H1 (cell line): ENCODE measurements at regions not wholly inside any gene's neighbourhood (a gene's known extent, or its start where the extent isn't known, plus 50 kb on each side); places are given as distances from the start of the nearest gene placed in this dataset.

Source experiments
- CTCF ChIA-PET: fragments of 300-600 bp; sonication (Branson Sonifier 250); formaldehyde crosslinking; loops from one replicate; lab custom pipeline; 2021; ENCODE audit not compliant: partially characterized antibody; lab: Charles Lee
- POLR2A ChIA-PET: fragments of 300-600 bp; sonication (Branson Sonifier 250); formaldehyde crosslinking; loops from one replicate; lab custom pipeline; 2021; ENCODE audit warnings: inconsistent platforms; ENCODE audit not compliant: partially characterized antibody; lab: Charles Lee
- DNase-seq, 2 experiments: peaks; one replicate each; pipeline versions ENCODE4 v3.0.0 to v3.0.0-alpha.2; 2010 to 2022; ENCODE audit warnings: low spot score in 2 of 2, low read depth in 1 of 2, mixed read lengths in 1 of 2
- FAIRE-seq: peaks from 2 replicates; lab custom pipeline; 2011; peaks lifted over from hg19 to GRCh38; lab: Jason Lieb, UNC
- H2AFZ ChIP-seq: 2 replicates; pipeline ENCODE4 v1.8.1; 2012; ENCODE audit warnings: low read length, inconsistent platforms
- H2AK5ac ChIP-seq: 2 replicates; pipeline ENCODE4 v1.6.1; 2013; ENCODE audit warnings: low read depth, low read length
- H2BK120ac ChIP-seq: replicated peaks from 2 replicates; pipeline ENCODE3; 2013; ENCODE audit warnings: low read depth, low read length, inconsistent platforms
- H2BK12ac ChIP-seq: 2 replicates; pipeline ENCODE4 v1.6.1; 2013; ENCODE audit warnings: low read depth, low read length
- H2BK15ac ChIP-seq: 2 replicates; pipeline ENCODE4 v1.6.1; 2013; ENCODE audit warnings: low read length
- H2BK20ac ChIP-seq: 2 replicates; pipeline ENCODE4 v1.6.1; 2013; ENCODE audit warnings: low read length
- H2BK5ac ChIP-seq: 2 replicates; pipeline ENCODE4 v1.6.1; 2013; ENCODE audit warnings: low read depth, low read length
- H3K14ac ChIP-seq: 2 replicates; pipeline ENCODE4 v1.6.1; 2013; ENCODE audit warnings: inconsistent platforms; ENCODE audit not compliant: insufficient read length
- H3K18ac ChIP-seq: 2 replicates; pipeline ENCODE4 v1.6.1; 2013; ENCODE audit warnings: low read length; ENCODE audit errors: extremely low read depth
- H3K23ac ChIP-seq: 2 replicates; pipeline ENCODE4 v1.6.1; 2013; ENCODE audit warnings: inconsistent platforms; ENCODE audit not compliant: insufficient read length
- H3K23me2 ChIP-seq: 2 replicates; pipeline ENCODE4 v1.6.1; 2013; ENCODE audit warnings: low read depth, low read length
- H3K27ac ChIP-seq: 2 replicates; pipeline ENCODE4 v1.6.1; 2011; ENCODE audit warnings: low read depth, low read length, inconsistent platforms
- H3K27me3 ChIP-seq, 4 experiments: replicated peaks in 1 of 4; 1 replicate in 1 of 4; 2 replicates in 3 of 4; pipeline versions ENCODE4 v1.6.1 to v1.8.1; 2011 to 2013; ENCODE audit warnings: low read length in 3 of 4, mild to moderate bottlenecking in 3 of 4, inconsistent platforms in 2 of 4, mixed read lengths in 2 of 4, moderate library complexity in 1 of 4; ENCODE audit not compliant: control insufficient read depth in 3 of 4, insufficient read depth in 3 of 4; ENCODE audit errors: extremely low read depth in 1 of 4
- H3K36me3 ChIP-seq, 4 experiments: 2 replicates each; pipeline versions ENCODE4 v1.6.1 to v1.8.1; 2011 to 2013; ENCODE audit warnings: mild to moderate bottlenecking in 4 of 4, low read length in 3 of 4, moderate library complexity in 2 of 4, control low read depth in 1 of 4, inconsistent platforms in 1 of 4; ENCODE audit not compliant: insufficient read depth in 4 of 4, control insufficient read depth in 2 of 4
- H3K4ac ChIP-seq: replicated peaks from 2 replicates; pipeline ENCODE3; 2013; ENCODE audit warnings: low read length, low read depth, mixed read lengths, inconsistent platforms; ENCODE audit not compliant: insufficient read length
- H3K4me1 ChIP-seq, 4 experiments: replicated peaks in 1 of 4; 1 replicate in 1 of 4; 2 replicates in 3 of 4; pipeline versions ENCODE4 v1.6.1 to v1.8.1; 2011 to 2013; ENCODE audit warnings: low read length in 3 of 4, inconsistent platforms in 2 of 4, mixed read lengths in 1 of 4; ENCODE audit not compliant: insufficient read depth in 4 of 4, control insufficient read depth in 3 of 4
- H3K4me2 ChIP-seq, 2 experiments: 2 replicates each; pipeline versions ENCODE4 v1.6.1 to v1.8.1; 2011 to 2013; ENCODE audit warnings: low read depth in 2 of 2, low read length in 2 of 2, control low read depth in 1 of 2, inconsistent platforms in 1 of 2, mild to moderate bottlenecking in 1 of 2; ENCODE audit not compliant: insufficient read depth in 1 of 2
- H3K4me3 ChIP-seq, 4 experiments: fragments of 200-600, 300-600 bp in 1 of 4; sonication (generic), shearing (Covaris generic), sonication (Bioruptor Twin) in 1 of 4; 2 replicates each; pipeline versions ENCODE4 v1.5.1 to v1.8.1; 2011 to 2016; ENCODE audit warnings: low read length in 4 of 4, low read depth in 3 of 4, control low read depth in 2 of 4, inconsistent platforms in 2 of 4, mild to moderate bottlenecking in 2 of 4, mixed read lengths in 1 of 4, moderate library complexity in 1 of 4; ENCODE audit not compliant: insufficient read depth in 2 of 4; ENCODE audit errors: extremely low read depth in 1 of 4
- H3K56ac ChIP-seq: replicated peaks from 2 replicates; pipeline ENCODE3; 2013; ENCODE audit warnings: low read depth, mild to moderate bottlenecking, mixed read lengths, low read length, inconsistent platforms; ENCODE audit not compliant: insufficient read length
- H3K79me1 ChIP-seq: 2 replicates; pipeline ENCODE4 v1.6.1; 2013; ENCODE audit warnings: low read depth, low read length, control low read depth
- H3K79me2 ChIP-seq, 2 experiments: 2 replicates each; pipeline versions ENCODE4 v1.6.1 to v1.8.1; 2012 to 2013; ENCODE audit warnings: low read length in 2 of 2, mild to moderate bottlenecking in 2 of 2, inconsistent platforms in 1 of 2; ENCODE audit not compliant: insufficient read depth in 2 of 2, control insufficient read depth in 1 of 2
- H3K9ac ChIP-seq, 4 experiments: replicated peaks in 1 of 4; 1 replicate in 1 of 4; 2 replicates in 3 of 4; pipeline versions ENCODE4 v1.6.1 to v1.8.1; 2011 to 2013; ENCODE audit warnings: low read depth in 3 of 4, low read length in 3 of 4, control low read depth in 2 of 4, mild to moderate bottlenecking in 2 of 4, moderate library complexity in 2 of 4, inconsistent platforms in 1 of 4; ENCODE audit errors: extremely low read depth in 1 of 4
- H3K9me3 ChIP-seq, 2 experiments: 2 replicates each; pipeline versions ENCODE4 v1.6.1 to v1.8.1; 2012 to 2013; ENCODE audit warnings: mild to moderate bottlenecking in 2 of 2, moderate library complexity in 2 of 2, control low read depth in 1 of 2, inconsistent platforms in 1 of 2, low read depth in 1 of 2, low read length in 1 of 2, mixed read lengths in 1 of 2; ENCODE audit not compliant: insufficient read depth in 2 of 2
- H4K20me1 ChIP-seq, 2 experiments: replicated peaks in 1 of 2; 2 replicates each; pipeline versions ENCODE3 to v1.8.1; 2011 to 2013; ENCODE audit warnings: inconsistent platforms in 2 of 2, low read length in 2 of 2, mild to moderate bottlenecking in 1 of 2; ENCODE audit not compliant: insufficient read depth in 2 of 2, control insufficient read depth in 1 of 2
- H4K5ac ChIP-seq: 2 replicates; pipeline ENCODE4 v1.6.1; 2013; ENCODE audit warnings: low read length, low read depth, mixed read lengths, inconsistent platforms; ENCODE audit not compliant: insufficient read length
- H4K8ac ChIP-seq: 2 replicates; pipeline ENCODE4 v1.8.0; 2013; ENCODE audit warnings: mild to moderate bottlenecking, moderate library complexity, low read length, inconsistent platforms; ENCODE audit not compliant: insufficient read depth; ENCODE audit errors: extremely low read depth
- H4K91ac ChIP-seq: replicated peaks from 2 replicates; pipeline ENCODE3; 2013; ENCODE audit warnings: low read length, mixed read lengths, inconsistent platforms; ENCODE audit not compliant: insufficient read length
- ASH2L ChIP-seq: fragments of 200-600, 300-600 bp; sonication (generic); IDR thresholded peaks from one replicate; pipeline ENCODE4 v1.7.1; 2017; ENCODE audit warnings: low read length
- CBX8 ChIP-seq: fragments of 300-800, 300-1000 bp; sonication (generic); IDR thresholded peaks from 2 replicates; pipeline ENCODE4 v1.7.1; 2016; ENCODE audit warnings: low read depth, low read length, borderline replicate concordance
- KDM1A ChIP-seq: fragments of 200-600, 300-600 bp; sonication (generic); IDR thresholded peaks from 2 replicates; pipeline ENCODE4 v1.7.1; 2016; ENCODE audit warnings: mild to moderate bottlenecking, low read length, borderline replicate concordance
- SIRT6 ChIP-seq: IDR thresholded peaks from one replicate; pipeline ENCODE4 v1.7.1; 2012; ENCODE audit warnings: low read length, inconsistent platforms
- TAF1 ChIP-seq: IDR thresholded peaks from 2 replicates; pipeline ENCODE4 v1.6.1; 2011; ENCODE audit warnings: mild to moderate bottlenecking, low read depth, low read length
- WGBS, 2 experiments: shearing (Covaris generic) in 1 of 2; methylation state at CpG; one replicate each; pipeline versions ENCODE4 v1.1.6 to v1.1.7; 2013 to 2015; ENCODE audit warnings: low lambda C conversion rate in 2 of 2, mixed read lengths in 2 of 2, inconsistent platforms in 1 of 2, low coverage in 1 of 2, missing lambda C conversion rate in 1 of 2; ENCODE audit not compliant: insufficient replicate concordance in 2 of 2, insufficient coverage in 1 of 2, insufficient read length in 1 of 2; ENCODE audit errors: extremely low coverage in 1 of 2, missing lambda C conversion rate in 1 of 2; 5-methylcytosine and 5-hydroxymethylcytosine counted together
- TF ChIP-seq, protein P1 (sequence below): IDR thresholded peaks from 2 replicates; pipeline ENCODE4 v1.6.1; 2012; ENCODE audit warnings: low read length, inconsistent platforms

GRCh38 chr7:114341648-114342047 lies 73.0 kb upstream of the FOXP2 start:
- Histone ChIP-seq H3K36me3 (no peaks in the 10 kb centered on the region), H2BK12ac (no peak overlapping the region), H4K20me1 (no peaks in the 10 kb centered on the region), H2BK20ac (no peak overlapping the region), H3K9ac (no peak overlapping the region), H3K4me3 (no peak overlapping the region), H3K27ac (no peak overlapping the region), H3K4me2 (no peak overlapping the region), H3K9me3 (no peaks in the 10 kb centered on the region), H3K79me2 (no peaks in the 10 kb centered on the region), H4K5ac (no peak overlapping the region), H4K91ac (no peak overlapping the region), H3K56ac (no peak overlapping the region), H3K14ac (no peak overlapping the region), H2AK5ac (no peak overlapping the region), H3K4me1 (no peaks in the 10 kb centered on the region), H3K27me3 (no peaks in the 10 kb centered on the region), H4K8ac (no peak overlapping the region), H2BK120ac (no peak overlapping the region), H3K23ac (no peak overlapping the region), H3K79me1 (no peaks in the 10 kb centered on the region), H3K4ac (no peak overlapping the region), H2AFZ (no peak overlapping the region), H3K23me2 (no peaks in the 10 kb centered on the region), H2BK5ac (no peak overlapping the region), H3K18ac (no peak overlapping the region), H2BK15ac (no peak overlapping the region)
- 89% methylated on average over 3 of the region's 3 CpGs; no CpG with 5 or more reads in 1 of the 2 experiments for whole genome bisulfite sequencing, 2 experiments
- POLR2A ChIA-PET: no interaction called here
- FAIRE-seq: no peak
- CTCF ChIA-PET: no interaction called here
- DNase-seq: no peak
- TF ChIP-seq CBX8 (no peak), KDM1A (no peak), TAF1 (no peak), SIRT6 (no peak), ASH2L (no peak)
- TF ChIP-seq, protein P1, sequence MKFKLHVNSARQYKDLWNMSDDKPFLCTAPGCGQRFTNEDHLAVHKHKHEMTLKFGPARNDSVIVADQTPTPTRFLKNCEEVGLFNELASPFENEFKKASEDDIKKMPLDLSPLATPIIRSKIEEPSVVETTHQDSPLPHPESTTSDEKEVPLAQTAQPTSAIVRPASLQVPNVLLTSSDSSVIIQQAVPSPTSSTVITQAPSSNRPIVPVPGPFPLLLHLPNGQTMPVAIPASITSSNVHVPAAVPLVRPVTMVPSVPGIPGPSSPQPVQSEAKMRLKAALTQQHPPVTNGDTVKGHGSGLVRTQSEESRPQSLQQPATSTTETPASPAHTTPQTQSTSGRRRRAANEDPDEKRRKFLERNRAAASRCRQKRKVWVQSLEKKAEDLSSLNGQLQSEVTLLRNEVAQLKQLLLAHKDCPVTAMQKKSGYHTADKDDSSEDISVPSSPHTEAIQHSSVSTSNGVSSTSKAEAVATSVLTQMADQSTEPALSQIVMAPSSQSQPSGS: no peak
